ENCODE measurements at regions not wholly inside any gene's neighbourhood (a gene's known extent, or its start where the extent isn't known, plus 50 kb on each side); places are given as distances from the start of the nearest gene placed in this dataset.

- H3K4me3 ChIP-seq (ENCODE audit: low read depth, low read length) = no peak overlapping the region
- H3K4me2 ChIP-seq (ENCODE audit: low read length) = no peak overlapping the region
- H2AFZ ChIP-seq = no peak overlapping the region
- H3K4me1 ChIP-seq = peaks cover 3% of the 10 kb centered on the region
- H3K9ac ChIP-seq = no peak overlapping the region
- no peaks in the 10 kb centered on the region for H3K79me2 ChIP-seq
- no peaks in the 10 kb centered on the region for H3K9me3 ChIP-seq (ENCODE audit: control insufficient read depth, low read length)
- H3K27ac ChIP-seq = no peak overlapping the region
- no peaks in the 10 kb centered on the region for H3K36me3 ChIP-seq (ENCODE audit: control insufficient read depth, insufficient read depth, low read length)
- no peaks in the 10 kb centered on the region for H3K27me3 ChIP-seq (ENCODE audit: control insufficient read depth, insufficient read depth, low read length)
- no peak for TF ChIP-seq CTCF (IDR thresholded peaks at IDR 0.05)
Measured at GRCh38 chr3:40992023-40992422, 207.3 kb upstream of the CTNNB1 start.

- H3K9me3 ChIP-seq (ENCODE audit: control insufficient read depth, low read length) = no peaks in the 10 kb centered on the region
- H3K4me2 ChIP-seq (ENCODE audit: low read length) = no peak overlapping the region
- H3K4me3 ChIP-seq (ENCODE audit: low read depth, low read length) = no peak overlapping the region
- no peak overlapping the region for H3K9ac ChIP-seq
- H3K27ac ChIP-seq = no peak overlapping the region
- TF ChIP-seq CTCF (IDR thresholded peaks at IDR 0.05) = no peak
- H2AFZ ChIP-seq = no peak overlapping the region
- no peaks in the 10 kb centered on the region for H3K79me2 ChIP-seq
- no peaks in the 10 kb centered on the region for H3K27me3 ChIP-seq (ENCODE audit: control insufficient read depth, insufficient read depth, low read length)
- no peaks in the 10 kb centered on the region for H3K36me3 ChIP-seq (ENCODE audit: control insufficient read depth, insufficient read depth, low read length)
- no peaks in the 10 kb centered on the region for H3K4me1 ChIP-seq
Measured at GRCh38 chr3:40994611-40995010, 204.7 kb upstream of the CTNNB1 start.

- H3K36me3 ChIP-seq (ENCODE audit: control insufficient read depth, insufficient read depth, low read length) = no peaks in the 10 kb centered on the region
- no peak overlapping the region for H3K4me2 ChIP-seq (ENCODE audit: low read length)
- no peak overlapping the region for H3K9ac ChIP-seq
- H2AFZ ChIP-seq = no peak overlapping the region
- H3K27ac ChIP-seq = no peak overlapping the region
- H3K79me2 ChIP-seq = no peaks in the 10 kb centered on the region
- H3K4me3 ChIP-seq (ENCODE audit: low read depth, low read length) = no peak overlapping the region
- no peaks in the 10 kb centered on the region for H3K27me3 ChIP-seq (ENCODE audit: control insufficient read depth, insufficient read depth, low read length)
- no peaks in the 10 kb centered on the region for H3K9me3 ChIP-seq (ENCODE audit: control insufficient read depth, low read length)
- no peaks in the 10 kb centered on the region for H3K4me1 ChIP-seq
- TF ChIP-seq CTCF (IDR thresholded peaks at IDR 0.05) = no peak
Measured at GRCh38 chr3:40995271-40995670, 204.0 kb upstream of the CTNNB1 start.

- no peak for TF ChIP-seq CTCF (IDR thresholded peaks at IDR 0.05)
- H3K4me1 ChIP-seq = no peaks in the 10 kb centered on the region
- no peak overlapping the region for H3K9ac ChIP-seq
- H3K4me3 ChIP-seq (ENCODE audit: low read depth, low read length) = no peak overlapping the region
- H3K27me3 ChIP-seq (ENCODE audit: control insufficient read depth, insufficient read depth, low read length) = no peaks in the 10 kb centered on the region
- no peaks in the 10 kb centered on the region for H3K36me3 ChIP-seq (ENCODE audit: control insufficient read depth, insufficient read depth, low read length)
- H3K79me2 ChIP-seq = no peaks in the 10 kb centered on the region
- no peak overlapping the region for H3K4me2 ChIP-seq (ENCODE audit: low read length)
- no peaks in the 10 kb centered on the region for H3K9me3 ChIP-seq (ENCODE audit: control insufficient read depth, low read length)
- no peak overlapping the region for H3K27ac ChIP-seq
- H2AFZ ChIP-seq = no peak overlapping the region
Measured at GRCh38 chr3:40996382-40996781, 202.9 kb upstream of the CTNNB1 start.

GRCh38 chr3:40996827-40997710, 202.2 kb upstream of the CTNNB1 start:
- TF ChIP-seq CTCF (IDR thresholded peaks at IDR 0.05) = no peak
- no peak overlapping the region for H2AFZ ChIP-seq
- no peaks in the 10 kb centered on the region for H3K79me2 ChIP-seq
- H3K9ac ChIP-seq = no peak overlapping the region
- H3K9me3 ChIP-seq (ENCODE audit: control insufficient read depth, low read length) = no peaks in the 10 kb centered on the region
- H3K36me3 ChIP-seq (ENCODE audit: control insufficient read depth, insufficient read depth, low read length) = no peaks in the 10 kb centered on the region
- no peak overlapping the region for H3K4me2 ChIP-seq (ENCODE audit: low read length)
- H3K27ac ChIP-seq = no peak overlapping the region
- H3K27me3 ChIP-seq (ENCODE audit: control insufficient read depth, insufficient read depth, low read length) = no peaks in the 10 kb centered on the region
- H3K4me3 ChIP-seq (ENCODE audit: low read depth, low read length) = no peak overlapping the region
- no peaks in the 10 kb centered on the region for H3K4me1 ChIP-seq
